HG03060 (cell line): ENCODE measurements at regions not wholly inside any gene's neighbourhood (a gene's known extent, or its start where the extent isn't known, plus 50 kb on each side); places are given as distances from the start of the nearest gene placed in this dataset.

Source experiments
- ATAC-seq: cut with Tn5 transposase; IDR thresholded peaks from one replicate; pipeline ENCODE4 v1.9.1; 2021; ENCODE audit warnings: low read depth, moderate number of reproducible peaks; ENCODE audit not compliant: unreplicated experiment

DNA sequence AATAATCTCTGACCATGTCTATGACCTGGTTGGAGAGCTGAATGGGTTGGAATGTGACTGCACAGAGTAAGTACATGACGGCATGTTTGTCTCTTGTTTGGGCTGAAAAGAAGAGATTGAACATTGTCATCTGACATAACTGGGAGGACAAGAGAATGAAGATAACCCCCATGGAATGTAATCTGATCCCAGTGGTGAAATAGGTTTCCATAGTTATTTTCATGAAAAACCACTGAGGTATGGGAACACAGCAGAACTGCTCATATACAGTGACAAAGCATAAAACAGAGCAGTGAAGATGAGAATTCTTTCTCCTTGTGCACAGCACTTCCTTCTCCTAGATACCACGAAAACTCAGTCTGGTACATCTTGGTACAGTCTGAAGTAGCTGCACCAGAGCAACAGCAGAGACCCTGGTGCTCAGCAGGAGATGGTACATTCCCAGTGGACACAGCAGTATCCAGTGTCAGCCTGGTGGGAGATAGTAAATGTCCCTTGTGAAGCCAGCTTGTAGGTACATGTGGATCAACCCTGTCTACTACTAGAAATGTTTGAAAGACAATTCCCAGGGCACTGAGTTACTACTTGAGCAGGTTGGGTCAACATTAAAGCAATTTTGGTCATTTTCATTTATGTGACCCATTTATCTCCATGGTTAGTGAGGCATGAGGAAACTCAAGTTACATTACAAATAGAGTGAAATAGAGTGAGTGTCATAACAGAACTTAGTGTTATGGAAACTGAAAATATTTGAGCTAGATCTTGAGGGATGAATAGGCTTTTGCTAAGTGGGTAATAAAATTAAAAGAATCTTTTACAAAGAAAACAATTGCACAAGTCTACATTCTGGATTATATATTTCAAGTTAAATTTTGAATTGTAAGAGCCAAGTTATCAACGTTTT is 178.3 kb downstream of the SUCNR1 start:
- ATAC-seq = no peak

DNA sequence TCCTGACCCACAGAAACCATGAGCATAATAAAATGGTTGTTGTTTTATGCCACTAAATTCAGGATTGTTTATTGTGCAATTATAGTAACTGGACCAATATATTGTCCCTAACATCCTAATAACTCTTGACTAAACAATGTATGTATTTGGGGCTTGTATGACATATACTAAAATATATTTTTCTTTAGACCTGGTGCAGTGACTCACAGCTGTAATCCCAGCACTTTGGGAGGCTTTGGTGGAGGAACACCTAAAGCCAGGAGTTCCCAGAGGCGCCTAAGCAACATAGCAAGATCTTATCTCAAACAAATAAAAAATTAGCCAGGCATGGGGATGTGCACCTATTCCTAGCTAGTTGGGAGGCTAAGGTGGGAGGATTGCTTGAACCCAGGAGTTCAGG is 180.4 kb downstream of the SUCNR1 start:
- ATAC-seq = no peak

DNA sequence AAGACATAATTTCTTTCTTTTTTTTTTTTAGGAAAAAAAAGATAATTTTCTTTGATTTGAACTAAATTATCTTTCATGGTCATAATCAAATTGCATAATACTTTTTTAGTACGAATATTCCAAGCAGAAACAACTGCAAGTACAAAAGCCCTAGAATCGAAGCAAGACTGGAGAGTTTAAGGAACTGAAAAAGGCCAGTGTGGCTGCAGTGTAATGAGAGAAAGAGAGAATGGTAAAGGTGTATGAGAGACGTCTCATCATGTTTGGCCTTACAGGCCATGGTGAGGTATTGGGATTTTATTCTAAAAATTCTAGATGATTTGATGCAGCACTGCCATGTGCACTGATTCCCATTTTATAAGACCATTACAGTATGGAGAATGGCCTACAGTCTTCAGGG is 180.9 kb downstream of the SUCNR1 start:
- ATAC-seq = no peak

- no peak for ATAC-seq
Measured at GRCh38 chr3:152056073-152056472, 182.6 kb downstream of the SUCNR1 start.

- ATAC-seq = no peak
Measured at GRCh38 chr3:152056481-152056880, 183.0 kb downstream of the SUCNR1 start.

DNA sequence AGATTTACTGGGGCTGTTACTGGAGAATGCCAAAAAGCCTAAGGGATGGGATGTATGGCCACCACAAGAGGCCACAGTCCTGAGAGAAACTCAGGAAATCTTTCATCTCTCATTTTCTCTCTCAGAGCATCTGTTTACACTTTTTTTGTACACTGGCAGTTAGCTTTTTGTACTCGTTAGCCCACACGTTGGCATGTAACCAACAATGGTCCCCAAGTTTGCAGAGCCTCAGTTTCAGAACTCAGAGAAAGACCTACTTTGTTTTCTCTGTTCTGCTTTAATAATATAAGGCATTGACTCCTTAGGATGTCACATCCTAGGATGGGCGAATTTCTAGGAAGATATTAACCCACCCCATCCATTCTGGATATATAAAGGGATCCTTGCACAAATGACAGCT is 183.5 kb downstream of the SUCNR1 start:
- no peak for ATAC-seq

DNA sequence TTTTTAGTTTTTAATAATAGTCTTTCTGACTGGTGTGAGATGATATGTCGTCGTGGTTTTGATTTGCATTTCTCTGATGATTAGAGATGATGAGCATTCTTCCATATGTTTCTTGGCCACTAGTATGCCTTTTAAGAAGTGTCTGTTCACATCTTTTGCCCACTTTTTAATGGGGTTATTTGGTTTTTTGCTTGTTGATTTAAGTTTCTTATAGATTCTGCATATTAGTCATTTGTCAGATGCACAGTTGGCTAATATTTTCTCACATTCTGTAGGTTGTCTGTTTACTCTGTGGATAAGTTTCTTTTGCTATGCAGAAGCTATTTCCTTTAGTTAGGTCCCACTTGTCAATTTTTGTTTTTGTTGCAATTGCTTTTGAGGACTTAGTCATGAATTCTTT is 185.4 kb downstream of the SUCNR1 start:
- ATAC-seq = no peak

- no peak for ATAC-seq
Measured at GRCh38 chr3:152060701-152061100, 187.3 kb downstream of the SUCNR1 start.

DNA sequence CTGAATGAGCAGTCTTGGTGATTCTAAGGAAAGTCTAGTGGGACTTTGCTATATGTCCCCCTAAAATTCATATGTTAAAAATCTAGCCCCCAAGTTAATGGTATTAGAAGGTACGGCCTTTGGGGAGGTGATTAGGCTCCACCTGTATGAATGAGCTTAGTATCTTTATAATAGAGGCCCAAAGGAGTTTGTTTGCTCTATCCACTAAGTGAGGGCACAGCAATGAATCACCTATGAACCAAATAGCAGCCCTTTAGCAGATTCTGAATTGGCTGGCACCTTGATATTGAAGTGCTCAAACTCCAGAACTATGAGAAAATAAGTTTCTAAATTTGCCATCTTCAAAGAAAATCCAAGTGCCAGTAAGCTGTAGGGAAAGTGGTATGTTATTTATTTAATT is 187.9 kb downstream of the SUCNR1 start:
- ATAC-seq = no peak

- ATAC-seq = no peak
Measured at GRCh38 chr3:152069871-152070270, 196.4 kb downstream of the SUCNR1 start.

- ATAC-seq = no peak
Measured at GRCh38 chr3:152071315-152071714, 197.4 kb upstream of the MBNL1 start.

- no peak for ATAC-seq
Measured at GRCh38 chr3:152071924-152072323, 196.8 kb upstream of the MBNL1 start.

DNA sequence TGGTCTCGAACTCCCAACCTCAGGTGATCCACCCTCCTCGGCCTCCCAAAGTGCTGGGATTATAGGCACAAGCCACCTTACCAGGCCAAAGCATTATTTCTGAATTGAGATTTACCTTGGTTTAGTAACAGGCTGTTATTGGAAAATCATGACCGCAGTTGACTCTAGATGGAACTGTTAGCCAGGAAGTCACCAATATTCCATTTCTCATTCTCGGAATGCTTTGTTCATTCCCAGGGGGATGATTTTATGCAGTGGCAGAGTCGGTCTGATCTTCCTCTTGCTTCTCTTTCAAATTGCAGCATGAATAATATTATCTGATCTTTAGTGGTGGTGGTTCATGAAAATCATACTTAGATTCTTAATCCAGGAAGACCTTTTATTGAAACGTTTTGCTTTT is 195.5 kb upstream of the MBNL1 start:
- ATAC-seq = no peak

DNA sequence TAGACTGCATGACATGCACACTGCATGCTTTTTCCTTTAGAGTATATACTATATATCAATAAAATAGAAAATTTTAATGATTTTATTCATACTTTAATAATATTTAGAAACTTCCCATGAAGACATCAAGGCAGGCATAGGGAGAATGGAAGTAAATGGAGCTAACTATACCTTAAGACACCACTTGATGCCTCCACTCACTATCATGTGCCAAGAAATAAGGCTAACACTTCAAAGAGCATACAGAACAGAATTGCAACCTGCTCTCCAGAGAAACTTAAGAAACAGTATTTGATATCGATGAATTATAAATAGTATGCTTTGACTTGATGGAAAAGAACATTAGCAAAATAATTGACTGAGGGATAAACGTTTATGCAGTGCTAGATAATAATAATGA is 192.6 kb upstream of the MBNL1 start:
- no peak for ATAC-seq

DNA sequence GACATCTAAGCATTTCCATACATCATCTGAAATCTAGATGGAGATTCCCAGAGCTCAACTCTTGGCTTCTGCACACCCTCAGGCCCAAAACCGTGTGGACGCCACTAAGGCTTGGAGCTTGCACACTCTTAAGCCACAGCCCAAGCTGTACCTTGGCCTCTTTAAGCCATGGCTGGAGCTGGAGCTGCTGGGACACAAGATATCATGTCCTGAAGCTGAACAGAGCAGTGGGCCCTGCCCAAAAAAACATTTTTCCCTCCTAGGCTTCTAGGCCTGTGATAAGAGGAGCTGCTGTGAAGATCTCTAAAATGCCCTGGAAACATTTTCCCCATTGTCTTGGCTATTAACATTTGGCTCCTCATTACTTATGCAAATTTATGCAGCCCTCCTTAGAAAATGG is 188.7 kb upstream of the MBNL1 start:
- ATAC-seq = no peak

- ATAC-seq = no peak
Measured at GRCh38 chr3:152083135-152083534, 185.6 kb upstream of the MBNL1 start.

- ATAC-seq = no peak
Measured at GRCh38 chr3:152084441-152085158, 184.1 kb upstream of the MBNL1 start.

GRCh38 chr3:152087153-152087552 is 181.6 kb upstream of the MBNL1 start:
- no peak for ATAC-seq

DNA sequence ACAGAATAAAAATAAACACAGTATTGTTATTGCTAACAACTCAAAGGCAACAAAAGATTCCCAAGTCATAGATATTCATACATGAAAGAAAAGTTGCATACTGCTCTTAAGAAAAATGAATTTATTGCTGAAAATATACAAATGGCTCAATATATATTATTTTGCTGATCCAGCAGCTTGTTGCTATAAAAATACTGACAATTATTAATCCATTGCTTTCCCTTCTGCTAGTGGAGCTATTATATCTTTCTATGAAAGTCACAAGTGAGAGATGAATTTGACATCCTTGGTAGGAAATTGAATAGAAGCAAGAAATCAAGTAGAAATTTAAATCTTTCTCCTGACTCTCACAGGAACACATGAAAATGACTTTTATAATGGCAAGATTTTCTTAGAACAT is 179.2 kb upstream of the MBNL1 start:
- no peak for ATAC-seq

DNA sequence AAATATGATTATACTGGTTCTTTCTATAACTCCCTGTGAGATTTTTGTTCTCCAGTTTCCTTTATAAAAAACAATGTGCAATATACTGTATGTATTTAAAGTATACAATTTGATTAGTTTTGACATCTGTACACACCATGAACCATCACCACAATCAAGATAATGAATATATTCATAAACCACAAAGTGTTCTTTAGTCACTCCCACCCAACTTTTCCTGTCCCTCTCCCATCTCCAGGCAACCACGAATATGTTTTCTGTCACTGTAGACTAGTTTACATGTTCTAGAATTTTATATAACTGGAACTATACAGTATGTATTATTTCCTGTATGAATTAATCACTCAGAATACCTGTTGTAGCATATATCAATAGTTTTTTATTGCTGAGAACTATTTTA is 177.0 kb upstream of the MBNL1 start:
- ATAC-seq = no peak

DNA sequence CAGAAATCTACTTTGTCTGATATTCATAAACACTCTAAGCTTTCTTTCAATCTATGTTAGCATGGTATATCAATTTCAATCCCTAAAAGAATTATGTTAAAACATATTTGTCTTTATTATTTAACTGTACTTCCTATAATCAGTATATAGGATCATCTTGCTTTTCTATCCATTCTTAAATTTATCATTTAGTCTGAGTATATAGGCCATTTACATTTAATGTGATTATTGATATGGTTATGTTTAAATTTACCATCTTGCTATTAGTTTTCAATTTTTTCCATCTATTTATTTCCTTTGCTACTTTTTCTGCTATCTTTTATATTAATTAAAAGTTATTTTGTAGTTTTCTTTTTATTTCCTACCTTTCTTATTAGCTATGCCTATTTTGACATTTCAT is 174.8 kb upstream of the MBNL1 start:
- no peak for ATAC-seq

DNA sequence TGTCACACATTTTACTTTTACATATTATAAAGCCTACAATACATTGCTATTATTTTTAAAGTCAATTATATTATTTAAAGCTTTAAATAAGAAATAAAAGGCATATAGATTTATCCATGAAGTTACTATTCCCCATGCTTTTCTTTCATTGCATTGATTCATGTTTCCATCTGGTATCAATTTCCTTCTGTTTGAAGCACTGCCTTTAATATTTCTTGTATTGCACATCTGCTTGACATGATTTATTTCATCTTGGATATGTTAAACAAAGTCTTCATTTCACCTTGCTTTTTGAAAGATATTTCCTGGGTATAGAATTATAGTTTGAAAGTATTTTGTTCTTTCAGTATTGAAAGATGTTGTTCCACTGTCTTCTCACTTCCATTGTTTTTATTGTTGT is 174.3 kb upstream of the MBNL1 start:
- ATAC-seq = no peak
